Erythroblast (primary cell): ENCODE measurements at regions not wholly inside any gene's neighbourhood (a gene's known extent, or its start where the extent isn't known, plus 50 kb on each side); places are given as distances from the start of the nearest gene placed in this dataset.

Experiments used
- GATA1 ChIP-seq: IDR thresholded peaks from 2 replicates; pipeline ENCODE4 v1.6.1; 2011; ENCODE audit warnings: low read depth, mild to moderate bottlenecking, control low read depth, low read length, moderate library complexity
- POLR2A ChIP-seq: IDR thresholded peaks from 2 replicates; pipeline ENCODE4 v1.6.1; 2011; ENCODE audit warnings: mild to moderate bottlenecking, low read length

GRCh38 chr7:152907042-152907761, 147.7 kb downstream of the ACTR3B start:
- TF ChIP-seq POLR2A: no peak
- TF ChIP-seq GATA1: no peak
